Thymus (tissue), 11 donors: ENCODE measurements at regions not wholly inside any gene's neighbourhood (a gene's known extent, or its start where the extent isn't known, plus 50 kb on each side); places are given as distances from the start of the nearest gene placed in this dataset.
"Not testable (repeated sequence)": the region's sequence is repeated elsewhere in the genome, so short reads cannot be mapped to it uniquely, and the experiment has no call there.

Experiments used
- DNase-seq, 9 donors: peaks; one replicate each; pipeline ENCODE4 v3.0.0-alpha.2; 2013; ENCODE audit warnings: low spot score in 9 of 9, low read depth in 6 of 9, missing footprints in 1 of 9
- H3K27ac ChIP-seq, 2 donors: one replicate each; pipeline ENCODE4 v1.5.1; 2013; ENCODE audit warnings: control low read depth in 1 of 2, low read depth in 1 of 2, low read length in 1 of 2, mild to moderate bottlenecking in 1 of 2, moderate library complexity in 1 of 2
- H3K27me3 ChIP-seq, 2 donors: one replicate each; pipeline ENCODE4 v1.5.1; 2013; ENCODE audit warnings: low read length in 1 of 2; ENCODE audit not compliant: control insufficient read depth in 2 of 2, insufficient read depth in 1 of 2
- H3K36me3 ChIP-seq, 2 donors: one replicate each; pipeline ENCODE4 v1.5.1; 2013; ENCODE audit warnings: low read length in 1 of 2, mild to moderate bottlenecking in 1 of 2, moderate library complexity in 1 of 2; ENCODE audit not compliant: control insufficient read depth in 2 of 2, insufficient read depth in 2 of 2
- H3K4me1 ChIP-seq, 2 donors: one replicate each; pipeline ENCODE4 v1.5.1; 2013; ENCODE audit warnings: low read length in 2 of 2; ENCODE audit not compliant: control insufficient read depth in 2 of 2, insufficient read depth in 2 of 2
- H3K4me3 ChIP-seq, 2 donors: one replicate each; pipeline ENCODE4 v1.5.1; 2013; ENCODE audit warnings: low read length in 2 of 2, control low read depth in 1 of 2, mild to moderate bottlenecking in 1 of 2
- H3K9me3 ChIP-seq, 2 donors: one replicate each; pipeline ENCODE4 v1.5.1; 2013; ENCODE audit warnings: low read length in 1 of 2, mild to moderate bottlenecking in 1 of 2; ENCODE audit not compliant: control insufficient read depth in 2 of 2, insufficient read depth in 1 of 2
- whole genome bisulfite sequencing: extraction: QIAGEN DNeasy Blood & Tissue Kit; methylation state at CpG from one replicate; pipeline ENCODE4 v1.1.7; 2013; 5-methylcytosine and 5-hydroxymethylcytosine counted together
- donor health status: healthy.

DNA sequence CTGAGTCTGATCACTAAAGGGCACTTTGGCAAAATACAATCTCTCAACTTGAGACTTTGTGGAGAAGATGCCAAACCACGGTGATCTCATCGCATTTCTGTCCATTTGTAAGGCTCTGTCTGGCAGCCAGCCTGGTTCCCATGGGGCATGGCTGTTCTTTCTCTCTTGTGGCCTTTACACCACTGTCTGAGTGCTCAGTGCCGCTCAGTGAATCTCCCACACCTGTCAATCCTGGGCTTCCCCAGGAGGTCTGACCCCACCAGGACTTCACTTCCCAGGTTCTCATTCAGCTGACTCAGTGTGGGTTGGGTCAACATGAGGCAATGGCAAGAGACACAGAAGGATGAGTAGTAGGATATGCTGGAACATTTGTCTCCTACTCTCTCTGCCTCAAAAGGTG, 96.8 kb upstream of the TRIB2 start:
- no peak overlapping the region for H3K27ac ChIP-seq
- no peak for DNase-seq
- no peaks in the 10 kb centered on the region for H3K36me3 ChIP-seq
- no peaks in the 10 kb centered on the region for H3K9me3 ChIP-seq
- H3K4me1 ChIP-seq: no peaks in the 10 kb centered on the region
- H3K27me3 ChIP-seq: no peaks in the 10 kb centered on the region
- no peak overlapping the region for H3K4me3 ChIP-seq
- 95% methylated on average over 3 of the region's 3 CpGs for WGBS

DNA sequence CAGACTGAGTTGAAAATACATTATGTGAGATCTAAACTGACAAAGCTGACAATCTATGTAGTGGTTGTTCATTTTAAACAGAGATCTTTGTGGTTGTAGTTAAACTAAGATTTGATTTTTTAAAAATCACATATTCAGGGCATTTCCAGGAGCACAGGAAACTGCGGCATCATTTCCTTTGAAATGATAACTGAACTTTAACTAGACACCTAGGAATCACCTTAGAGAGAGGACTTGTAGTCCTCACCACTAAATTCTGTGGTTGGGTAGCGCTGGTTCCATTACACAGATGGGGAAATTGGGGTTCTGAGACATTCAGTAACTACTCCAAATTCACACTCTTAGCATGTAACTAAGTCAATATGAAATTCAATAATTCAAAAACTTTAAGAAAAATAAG, 96.0 kb upstream of the TRIB2 start:
- Histone ChIP-seq H3K36me3 (no peaks in the 10 kb centered on the region), H3K4me3 (no peak overlapping the region), H3K27ac (no peak overlapping the region), H3K4me1 (no peaks in the 10 kb centered on the region), H3K9me3 (no peaks in the 10 kb centered on the region), H3K27me3 (no peaks in the 10 kb centered on the region)
- no peak for DNase-seq
- 98% methylated on average over 2 of the region's 2 CpGs for WGBS

DNA sequence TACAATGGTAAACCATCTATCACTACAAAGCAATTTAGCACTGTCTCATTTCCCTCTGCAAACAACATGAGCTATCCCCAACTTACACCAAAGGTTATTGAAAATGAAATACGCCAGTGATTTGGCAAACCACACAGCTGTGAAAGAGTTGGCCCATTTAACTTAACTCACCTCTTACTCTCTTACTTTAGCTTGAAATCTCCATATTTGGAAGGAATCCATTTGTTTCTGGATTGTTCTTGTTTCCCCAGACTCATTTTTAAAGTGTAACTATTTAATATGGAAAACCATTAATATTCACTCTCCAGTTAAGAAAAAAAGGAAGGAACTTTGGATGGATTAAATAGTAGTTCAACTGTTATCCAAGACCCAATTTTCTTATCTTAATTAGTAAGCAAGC, 93.7 kb upstream of the TRIB2 start:
- no peaks in the 10 kb centered on the region for H3K4me1 ChIP-seq
- no peak overlapping the region for H3K4me3 ChIP-seq
- 95% methylated on average over 1 of the region's 1 CpG for WGBS
- no peaks in the 10 kb centered on the region for H3K36me3 ChIP-seq
- H3K27me3 ChIP-seq: no peaks in the 10 kb centered on the region
- no peak overlapping the region for H3K27ac ChIP-seq
- no peak for DNase-seq
- no peaks in the 10 kb centered on the region for H3K9me3 ChIP-seq

DNA sequence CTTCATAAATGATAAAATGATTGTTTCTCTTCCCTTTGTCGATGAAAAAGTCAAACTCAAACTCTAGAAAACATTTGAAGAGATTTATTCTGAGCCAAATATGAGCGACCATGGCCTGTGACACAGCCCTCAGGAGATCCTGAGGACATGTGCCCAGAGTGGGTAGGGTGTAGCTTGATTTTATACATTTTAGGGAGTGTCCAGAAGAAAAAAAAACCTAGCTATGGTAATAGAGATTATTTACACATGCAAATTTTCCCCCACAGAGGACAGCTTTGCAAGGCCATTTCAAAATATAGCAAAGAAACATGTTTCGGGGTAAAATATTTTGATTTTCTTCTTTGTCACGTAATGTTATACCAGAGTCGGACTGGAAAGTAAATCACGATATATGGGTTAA, 92.4 kb upstream of the TRIB2 start:
- no peaks in the 10 kb centered on the region for H3K36me3 ChIP-seq
- WGBS: 89% methylated on average over 6 of the region's 6 CpGs
- H3K4me1 ChIP-seq: no peaks in the 10 kb centered on the region
- H3K27ac ChIP-seq: no peak overlapping the region
- H3K27me3 ChIP-seq: no peaks in the 10 kb centered on the region
- no peak for DNase-seq
- no peak overlapping the region for H3K4me3 ChIP-seq
- no peaks in the 10 kb centered on the region for H3K9me3 ChIP-seq

DNA sequence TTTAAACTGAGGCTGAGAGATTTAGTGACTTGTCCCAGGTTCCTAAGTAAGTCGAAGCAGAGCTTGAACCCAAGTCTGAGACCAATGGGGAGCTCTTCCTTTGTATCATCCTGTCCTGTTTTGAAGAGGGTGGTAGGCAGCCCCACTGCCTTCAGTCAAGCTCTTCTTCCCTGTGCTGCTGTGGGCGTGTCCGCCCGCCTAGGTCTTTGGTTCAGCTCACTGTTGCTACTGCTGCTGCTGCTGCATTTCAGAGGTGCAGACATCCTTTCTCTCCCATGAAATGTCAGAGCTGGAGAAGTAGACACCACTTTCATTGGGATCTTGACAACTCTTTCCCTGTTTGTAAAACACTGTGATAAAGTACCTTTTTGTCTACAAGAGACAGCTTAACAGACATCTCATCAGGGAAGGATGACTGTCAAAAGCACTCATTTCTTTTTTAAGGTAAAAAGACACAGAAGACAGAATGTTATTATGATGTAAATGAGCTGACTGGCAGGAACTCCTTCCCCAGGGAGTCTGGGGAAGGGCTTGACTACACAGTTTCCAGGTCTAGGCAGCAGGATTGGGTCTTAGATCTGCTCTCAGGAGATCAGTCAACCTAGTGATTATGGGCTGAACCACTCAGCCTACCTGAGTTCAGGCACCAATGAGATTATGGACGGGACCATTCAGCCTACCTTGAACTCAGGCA, 91.7 kb upstream of the TRIB2 start:
- WGBS: 89% methylated on average over 5 of the region's 5 CpGs
- no peaks in the 10 kb centered on the region for H3K36me3 ChIP-seq
- H3K4me3 ChIP-seq: no peak overlapping the region
- no peak overlapping the region for H3K27ac ChIP-seq
- H3K9me3 ChIP-seq: no peaks in the 10 kb centered on the region
- no peaks in the 10 kb centered on the region for H3K4me1 ChIP-seq
- H3K27me3 ChIP-seq: no peaks in the 10 kb centered on the region
- DNase-seq: peak in 1 of 9 donors; percentile 23

DNA sequence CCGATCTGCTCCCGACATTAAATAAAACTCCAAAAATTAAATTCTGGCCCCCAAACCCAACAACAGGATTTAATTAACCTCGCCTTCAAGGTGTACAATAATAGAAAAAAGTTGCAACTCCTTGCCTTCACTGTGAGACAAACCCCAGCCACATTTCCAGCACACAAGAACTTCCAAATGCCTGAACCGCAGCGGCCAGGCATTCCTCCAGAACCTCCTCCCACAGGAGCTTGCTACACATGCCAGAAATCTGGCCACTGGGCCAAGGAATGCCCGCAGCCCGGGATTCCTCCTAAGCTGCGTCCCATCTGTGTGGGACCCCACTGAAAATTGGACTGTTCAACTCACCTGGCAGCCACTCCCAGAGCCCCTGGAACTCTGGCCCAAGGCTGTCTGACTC, 88.2 kb upstream of the TRIB2 start:
- not testable (repeated sequence) for H3K27me3 ChIP-seq, H3K4me1 ChIP-seq, H3K27ac ChIP-seq, DNase-seq, H3K36me3 ChIP-seq, H3K4me3 ChIP-seq, H3K9me3 ChIP-seq
- WGBS: 87% methylated on average over 8 of the region's 8 CpGs

DNA sequence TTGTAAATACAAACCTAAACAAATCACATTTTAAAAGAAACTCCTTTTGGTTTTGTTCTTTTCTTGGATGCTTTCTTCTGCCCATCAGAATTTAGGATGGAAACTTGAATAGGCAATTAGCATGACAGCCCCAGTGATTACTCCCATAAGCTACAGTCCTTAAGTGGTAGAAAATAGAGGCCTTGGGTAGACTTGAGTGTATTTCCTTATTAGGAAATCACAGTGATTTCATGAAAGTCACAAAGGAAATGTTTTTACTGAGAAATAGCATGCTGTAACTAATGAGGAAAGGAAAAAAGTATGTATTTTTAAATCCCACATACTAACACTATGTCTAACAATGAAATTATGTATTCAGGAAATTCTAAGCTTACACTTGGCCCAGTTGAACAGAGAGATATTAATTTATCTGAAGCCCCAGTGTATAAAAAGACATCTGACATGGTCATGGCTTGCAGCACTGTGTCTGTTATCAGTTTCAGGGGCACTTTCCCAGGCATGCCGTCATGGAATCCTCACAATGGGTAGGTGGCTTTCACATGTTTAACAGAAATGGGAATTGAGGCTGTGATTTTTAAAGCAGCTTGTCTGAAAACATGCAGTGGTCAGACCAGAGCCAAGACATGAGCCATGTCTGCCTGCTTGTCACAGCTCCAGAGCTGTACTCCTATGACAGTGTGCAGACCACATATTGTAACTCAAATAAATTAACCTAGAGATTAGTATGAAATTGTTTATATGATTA, 79.7 kb upstream of the TRIB2 start:
- WGBS: 86% methylated on average over 1 of the region's 1 CpG
- H3K9me3 ChIP-seq: no peaks in the 10 kb centered on the region
- no peaks in the 10 kb centered on the region for H3K36me3 ChIP-seq
- no peaks in the 10 kb centered on the region for H3K27me3 ChIP-seq
- H3K4me3 ChIP-seq: no peak overlapping the region
- no peak for DNase-seq
- H3K27ac ChIP-seq: no peak overlapping the region
- no peaks in the 10 kb centered on the region for H3K4me1 ChIP-seq

DNA sequence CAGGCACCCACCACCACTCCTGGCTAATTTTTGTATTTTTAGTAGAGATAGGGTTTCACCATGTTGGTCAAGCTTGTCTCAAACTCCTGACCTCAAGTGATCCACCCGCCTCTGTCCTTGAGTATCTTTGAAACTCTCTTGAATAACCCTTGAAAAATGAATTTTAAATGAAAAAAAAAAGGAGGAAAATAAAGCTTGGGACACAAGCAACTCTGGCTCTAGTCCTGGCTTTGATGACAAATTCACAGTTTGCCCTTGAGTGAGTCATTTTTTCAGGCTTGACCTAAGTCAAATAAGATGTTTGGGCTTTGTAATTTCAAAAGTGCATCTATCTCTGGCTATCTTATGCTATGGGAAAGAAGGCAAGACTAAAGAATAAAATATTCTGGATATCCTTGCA, 79.0 kb upstream of the TRIB2 start:
- H3K27me3 ChIP-seq: no peaks in the 10 kb centered on the region
- H3K27ac ChIP-seq: no peak overlapping the region
- no peak overlapping the region for H3K4me3 ChIP-seq
- H3K4me1 ChIP-seq: no peaks in the 10 kb centered on the region
- 100% methylated on average over 1 of the region's 1 CpG for WGBS
- no peaks in the 10 kb centered on the region for H3K36me3 ChIP-seq
- no peak for DNase-seq
- H3K9me3 ChIP-seq: no peaks in the 10 kb centered on the region

DNA sequence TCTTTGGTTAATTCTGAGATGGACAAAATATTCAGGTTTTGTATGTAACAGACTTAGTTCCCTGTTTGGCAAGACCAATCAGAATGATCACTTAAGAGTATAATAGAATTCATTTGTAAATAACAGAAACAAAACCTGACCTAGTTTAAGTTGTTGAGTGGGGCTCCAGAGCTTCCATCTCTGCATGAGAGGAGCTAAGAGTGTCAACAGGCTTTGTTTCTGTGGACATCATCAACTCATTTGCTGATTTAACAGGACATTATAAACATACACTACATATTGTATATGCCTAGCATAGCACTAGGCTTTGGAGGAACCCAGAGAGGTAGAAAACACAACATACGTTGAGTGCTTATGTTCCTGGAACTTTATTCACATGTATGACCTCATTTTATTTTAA, 75.3 kb upstream of the TRIB2 start:
- 93% methylated on average over 1 of the region's 1 CpG for WGBS
- no peak overlapping the region for H3K27ac ChIP-seq
- no peaks in the 10 kb centered on the region for H3K27me3 ChIP-seq
- no peaks in the 10 kb centered on the region for H3K36me3 ChIP-seq
- no peak for DNase-seq
- no peaks in the 10 kb centered on the region for H3K4me1 ChIP-seq
- peaks cover 0 to 2% of the 10 kb centered on the region in 2 donors for H3K9me3 ChIP-seq
- no peak overlapping the region for H3K4me3 ChIP-seq
